ENCODE measurements at regions not wholly inside any gene's neighbourhood (a gene's known extent, or its start where the extent isn't known, plus 50 kb on each side); places are given as distances from the start of the nearest gene placed in this dataset.
"Not testable (repeated sequence)": the region's sequence is repeated elsewhere in the genome, so short reads cannot be mapped to it uniquely, and the experiment has no call there.

DNA sequence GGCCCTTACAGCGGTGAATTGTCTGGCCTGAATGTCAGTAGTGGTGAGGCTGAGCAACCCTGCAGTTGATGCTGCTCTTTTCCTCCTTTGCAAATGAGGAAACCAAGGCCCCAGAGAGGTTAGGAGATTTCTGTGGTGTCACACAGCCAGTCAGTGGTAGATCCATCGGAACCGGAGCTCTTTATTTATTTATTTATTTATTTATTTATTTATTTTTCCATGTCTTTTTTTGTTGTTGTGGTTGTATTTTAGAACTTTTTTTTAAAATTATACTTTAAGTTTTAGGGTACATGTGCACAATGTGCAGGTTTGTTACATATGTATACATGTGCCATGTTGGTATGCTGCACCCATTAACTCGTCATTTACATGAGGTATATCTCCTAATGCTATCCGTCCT lies 368.4 kb upstream of the CLINT1 start:
- not testable (repeated sequence) for TF ChIP-seq EZH2 (IDR thresholded peaks at IDR 0.05); POLR2AphosphoS5 (IDR thresholded peaks at IDR 0.05; ENCODE audit: borderline replicate concordance, low read depth, low read length)

Measured in SK-N-MC (cell line).